H9 (cell line): ENCODE measurements at regions not wholly inside any gene's neighbourhood (a gene's known extent, or its start where the extent isn't known, plus 50 kb on each side); places are given as distances from the start of the nearest gene placed in this dataset.

Source experiments
- DNase-seq: peaks from one replicate; pipeline ENCODE4 v3.0.0-alpha.2; 2017
- H2AFZ ChIP-seq: one replicate; pipeline ENCODE4 v1.6.1; 2013; ENCODE audit warnings: mild to moderate bottlenecking, low read length, control low read depth, moderate library complexity
- H2AK5ac ChIP-seq: 2 replicates; pipeline ENCODE4 v1.6.1; 2013; ENCODE audit warnings: low read length, control low read depth, mixed read lengths; ENCODE audit not compliant: insufficient read length
- H2BK120ac ChIP-seq: one replicate; pipeline ENCODE4 v1.6.1; 2013; ENCODE audit warnings: low read depth, mild to moderate bottlenecking, low read length, control low read depth, inconsistent platforms; ENCODE audit not compliant: poor library complexity, severe bottlenecking
- H2BK12ac ChIP-seq: 2 replicates; pipeline ENCODE4 v1.6.1; 2013; ENCODE audit warnings: low read length, control low read depth, mixed read lengths, low read depth; ENCODE audit not compliant: insufficient read length
- H2BK15ac ChIP-seq: 2 replicates; pipeline ENCODE4 v1.6.1; 2013; ENCODE audit warnings: low read depth, low read length, control low read depth
- H2BK20ac ChIP-seq: one replicate; pipeline ENCODE4 v1.6.1; 2013; ENCODE audit warnings: low read depth, mild to moderate bottlenecking, low read length, control low read depth, inconsistent platforms; ENCODE audit not compliant: poor library complexity, severe bottlenecking
- H2BK5ac ChIP-seq: 2 replicates; pipeline ENCODE4 v1.6.1; 2013; ENCODE audit warnings: low read length, control low read depth, mixed read lengths; ENCODE audit not compliant: insufficient read length
- H3K14ac ChIP-seq: 2 replicates; pipeline ENCODE4 v1.6.1; 2013; ENCODE audit warnings: low read length, control low read depth; ENCODE audit not compliant: insufficient read depth
- H3K18ac ChIP-seq: 2 replicates; pipeline ENCODE4 v1.6.1; 2013; ENCODE audit warnings: low read depth, mild to moderate bottlenecking, mixed read lengths, low read length, control low read depth; ENCODE audit not compliant: insufficient read length
- H3K23ac ChIP-seq: 2 replicates; pipeline ENCODE4 v1.6.1; 2013; ENCODE audit warnings: low read length, control low read depth, mixed read lengths, low read depth; ENCODE audit not compliant: insufficient read length
- H3K23me2 ChIP-seq: 2 replicates; pipeline ENCODE4 v1.6.1; 2013; ENCODE audit warnings: low read depth, mild to moderate bottlenecking, mixed read lengths, low read length, control low read depth; ENCODE audit not compliant: insufficient read length, poor library complexity, severe bottlenecking
- H3K27ac ChIP-seq: 2 replicates; pipeline ENCODE4 v1.5.1; 2013; ENCODE audit warnings: low read length, control low read depth, mixed read lengths, low read depth; ENCODE audit not compliant: insufficient read length
- H3K27me3 ChIP-seq: 2 replicates; pipeline ENCODE4 v1.6.1; 2013; ENCODE audit warnings: low read length, control low read depth, inconsistent platforms; ENCODE audit not compliant: insufficient read depth
- H3K4ac ChIP-seq: 2 replicates; pipeline ENCODE4 v1.6.1; 2013; ENCODE audit warnings: low read depth, mild to moderate bottlenecking, control low read depth, inconsistent platforms, low read length, moderate library complexity
- H3K4me1 ChIP-seq: 2 replicates; pipeline ENCODE4 v1.6.1; 2013; ENCODE audit warnings: low read length, control low read depth, inconsistent platforms; ENCODE audit not compliant: insufficient read depth
- H3K4me2 ChIP-seq: 2 replicates; pipeline ENCODE4 v1.6.1; 2013; ENCODE audit warnings: low read length, control low read depth, mixed read lengths; ENCODE audit not compliant: insufficient read length, insufficient read depth
- H3K56ac ChIP-seq: 2 replicates; pipeline ENCODE4 v1.6.1; 2013; ENCODE audit warnings: low read depth, mild to moderate bottlenecking, mixed read lengths, low read length, control low read depth; ENCODE audit not compliant: insufficient read length
- H3K79me1 ChIP-seq: 2 replicates; pipeline ENCODE4 v1.6.1; 2013; ENCODE audit warnings: low read depth, mild to moderate bottlenecking, moderate library complexity, low read length, control low read depth, inconsistent platforms; ENCODE audit not compliant: insufficient read depth, poor library complexity, severe bottlenecking
- H3K79me2 ChIP-seq: 2 replicates; pipeline ENCODE4 v1.6.1; 2013; ENCODE audit warnings: low read length, control low read depth, inconsistent platforms; ENCODE audit not compliant: insufficient read depth
- H3K9ac ChIP-seq: 2 replicates; pipeline ENCODE4 v1.6.1; 2013; ENCODE audit warnings: low read length, control low read depth, mixed read lengths; ENCODE audit not compliant: insufficient read length; ENCODE audit errors: extremely low read depth
- H3K9me3 ChIP-seq: one replicate; pipeline ENCODE4 v1.6.1; 2013; ENCODE audit warnings: low read depth, low read length, inconsistent platforms; ENCODE audit not compliant: control insufficient read depth
- H3T11ph ChIP-seq: one replicate; pipeline ENCODE4 v1.6.1; 2013; ENCODE audit warnings: mild to moderate bottlenecking, low read length, control low read depth, inconsistent platforms
- H4K20me1 ChIP-seq: one replicate; pipeline ENCODE4 v1.6.1; 2013; ENCODE audit not compliant: control insufficient read depth, insufficient read length, insufficient read depth
- H4K5ac ChIP-seq: 2 replicates; pipeline ENCODE4 v1.6.1; 2013; ENCODE audit warnings: low read depth, mild to moderate bottlenecking, mixed read lengths, low read length, control low read depth; ENCODE audit not compliant: insufficient read length
- H4K8ac ChIP-seq: replicated peaks from 2 replicates; pipeline ENCODE4 v1.6.1; 2013; ENCODE audit warnings: low read length, control low read depth, mixed read lengths, low read depth; ENCODE audit not compliant: insufficient read length
- H4K91ac ChIP-seq: 2 replicates; pipeline ENCODE4 v1.6.1; 2013; ENCODE audit warnings: low read depth, mild to moderate bottlenecking, moderate library complexity, mixed read lengths, low read length, control low read depth; ENCODE audit not compliant: insufficient read length
- H3K27ac Mint-ChIP-seq, 3 experiments: 2 replicates in 2 of 3; 3 replicates in 1 of 3; pipeline ENCODE4 v1.8.0; 2020 to 2021; ENCODE audit warnings: mixed read lengths in 3 of 3, mild to moderate bottlenecking in 1 of 3, moderate library complexity in 1 of 3
- H3K27me3 Mint-ChIP-seq: 2 replicates; pipeline ENCODE4 v1.8.0; 2021; ENCODE audit warnings: low read depth, mild to moderate bottlenecking, moderate library complexity, mixed read lengths
- H3K36me3 Mint-ChIP-seq, 3 experiments: 2 replicates in 2 of 3; 3 replicates in 1 of 3; pipeline ENCODE4 v1.8.0; 2020 to 2021; ENCODE audit warnings: low read depth in 3 of 3, mixed read lengths in 3 of 3; ENCODE audit not compliant: insufficient read depth in 1 of 3
- H3K4me1 Mint-ChIP-seq, 2 experiments: 2 replicates each; pipeline ENCODE4 v1.8.0; 2020; ENCODE audit warnings: mixed read lengths in 2 of 2
- H3K4me3 Mint-ChIP-seq, 2 experiments: 2 replicates in 1 of 2; 3 replicates in 1 of 2; pipeline ENCODE4 v1.8.0; 2020 to 2021; ENCODE audit warnings: mild to moderate bottlenecking in 2 of 2, mixed read lengths in 2 of 2, moderate library complexity in 1 of 2
- H3K9me3 Mint-ChIP-seq, 2 experiments: 2 replicates in 1 of 2; 3 replicates in 1 of 2; pipeline ENCODE4 v1.8.0; 2020; ENCODE audit warnings: mild to moderate bottlenecking in 2 of 2, mixed read lengths in 2 of 2, moderate library complexity in 1 of 2
- WGBS: extraction: QIAGEN DNeasy Blood & Tissue Kit; methylation state at CpG from one replicate; pipeline ENCODE4 v1.1.7; 2013; ENCODE audit warnings: missing lambda C conversion rate, low lambda C conversion rate, mixed read lengths; ENCODE audit not compliant: insufficient read length; ENCODE audit errors: extremely low coverage; 5-methylcytosine and 5-hydroxymethylcytosine counted together
- TF ChIP-seq, protein P1 (sequence below): fragments of 200-600 bp; sonication (generic); conservative IDR thresholded peaks from 3 replicates; pipeline ENCODE4 v1.8.0; 2021; ENCODE audit warnings: antibody characterized with exemption, mild to moderate bottlenecking

DNA sequence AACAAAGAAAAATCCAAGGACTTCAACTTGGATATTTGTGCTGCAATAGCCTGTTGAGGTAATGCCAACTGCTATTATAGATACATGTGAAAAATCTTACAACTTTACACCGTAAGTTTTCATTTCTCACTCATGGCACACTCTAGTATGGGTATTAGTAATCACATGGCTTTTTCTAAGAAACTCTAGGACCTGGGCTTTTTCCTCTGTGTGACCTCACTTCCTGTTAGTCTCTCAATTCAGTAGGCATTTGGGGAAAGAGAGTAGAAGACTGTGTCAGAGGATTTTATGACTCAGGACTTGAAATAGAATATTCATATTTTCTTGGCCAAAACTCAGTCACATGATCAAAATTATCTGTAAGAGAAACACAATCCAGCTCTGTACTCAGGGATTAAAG, 1049.9 kb downstream of the REEP3 start:
- no peak overlapping the region for H2AFZ ChIP-seq
- no peaks in the 10 kb centered on the region for H3K27me3 ChIP-seq
- H3K4me1 ChIP-seq: no peaks in the 10 kb centered on the region
- H3K9me3 ChIP-seq: no peaks in the 10 kb centered on the region
- no peak overlapping the region for H4K5ac ChIP-seq
- TF ChIP-seq, protein P1, sequence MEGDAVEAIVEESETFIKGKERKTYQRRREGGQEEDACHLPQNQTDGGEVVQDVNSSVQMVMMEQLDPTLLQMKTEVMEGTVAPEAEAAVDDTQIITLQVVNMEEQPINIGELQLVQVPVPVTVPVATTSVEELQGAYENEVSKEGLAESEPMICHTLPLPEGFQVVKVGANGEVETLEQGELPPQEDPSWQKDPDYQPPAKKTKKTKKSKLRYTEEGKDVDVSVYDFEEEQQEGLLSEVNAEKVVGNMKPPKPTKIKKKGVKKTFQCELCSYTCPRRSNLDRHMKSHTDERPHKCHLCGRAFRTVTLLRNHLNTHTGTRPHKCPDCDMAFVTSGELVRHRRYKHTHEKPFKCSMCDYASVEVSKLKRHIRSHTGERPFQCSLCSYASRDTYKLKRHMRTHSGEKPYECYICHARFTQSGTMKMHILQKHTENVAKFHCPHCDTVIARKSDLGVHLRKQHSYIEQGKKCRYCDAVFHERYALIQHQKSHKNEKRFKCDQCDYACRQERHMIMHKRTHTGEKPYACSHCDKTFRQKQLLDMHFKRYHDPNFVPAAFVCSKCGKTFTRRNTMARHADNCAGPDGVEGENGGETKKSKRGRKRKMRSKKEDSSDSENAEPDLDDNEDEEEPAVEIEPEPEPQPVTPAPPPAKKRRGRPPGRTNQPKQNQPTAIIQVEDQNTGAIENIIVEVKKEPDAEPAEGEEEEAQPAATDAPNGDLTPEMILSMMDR: no peak
- WGBS: no CpG with 5 or more reads among the region's 1 CpG
- H2BK5ac ChIP-seq: no peak overlapping the region
- no peak overlapping the region for H3K23ac ChIP-seq
- H4K8ac ChIP-seq: no peak overlapping the region
- H3K27ac ChIP-seq: no peak overlapping the region
- H3K23me2 ChIP-seq: no peaks in the 10 kb centered on the region
- no peak overlapping the region for H3K56ac ChIP-seq
- no peaks in the 10 kb centered on the region for H3K79me2 ChIP-seq
- H3K14ac ChIP-seq: no peak overlapping the region
- no peak overlapping the region for H2AK5ac ChIP-seq
- no peaks in the 10 kb centered on the region for H4K20me1 ChIP-seq
- Mint-ChIP-seq H3K9me3 (peaks cover 3% of the 10 kb centered on the region in 2 experiments; a peak in 3 of 5 replicates), H3K27me3 (no peaks in the 10 kb centered on the region), H3K4me1 (no peaks in the 10 kb centered on the region), H3K4me3 (no peak overlapping the region), H3K27ac (no peak overlapping the region), H3K36me3 (peaks cover 0 to 8% (median 5%) of the 10 kb centered on the region in 3 experiments; a peak in 3 of 7 replicates)
- no peak overlapping the region for H3K4ac ChIP-seq
- H3T11ph ChIP-seq: no peak overlapping the region
- no peak overlapping the region for H3K4me2 ChIP-seq
- no peak overlapping the region for H2BK12ac ChIP-seq
- no peak overlapping the region for H4K91ac ChIP-seq
- H2BK20ac ChIP-seq: no peak overlapping the region
- no peak overlapping the region for H2BK15ac ChIP-seq
- no peak overlapping the region for H2BK120ac ChIP-seq
- H3K18ac ChIP-seq: no peak overlapping the region
- H3K9ac ChIP-seq: no peak overlapping the region
- no peak for DNase-seq
- H3K79me1 ChIP-seq: no peaks in the 10 kb centered on the region
